A673 (cell line): ENCODE measurements at regions not wholly inside any gene's neighbourhood (a gene's known extent, or its start where the extent isn't known, plus 50 kb on each side); places are given as distances from the start of the nearest gene placed in this dataset.

Source experiments
- CTCF ChIP-seq: fragments of 300-800, 200-600 bp; sonication (generic); conservative IDR thresholded peaks from 2 replicates; pipeline ENCODE4 v1.5.1; 2017; ENCODE audit warnings: low read depth, mild to moderate bottlenecking, antibody characterized with exemption, low read length, moderate library complexity, mixed read lengths
- EZH2 ChIP-seq: fragments of 200-600 bp; sonication (generic); IDR thresholded peaks from 2 replicates; pipeline ENCODE4 v1.6.1; 2017; ENCODE audit warnings: borderline replicate concordance, low read depth, mild to moderate bottlenecking, mixed read lengths, antibody characterized with exemption, low read length; ENCODE audit not compliant: poor library complexity, severe bottlenecking

- TF ChIP-seq CTCF (no peak), EZH2 (no peak)
Observed at GRCh38 chr15:93859176-93859575, 372.2 kb upstream of the MCTP2 start.
